Right forelimb (tissue), 1 donor: ENCODE measurements at regions not wholly inside any gene's neighbourhood (a gene's known extent, or its start where the extent isn't known, plus 50 kb on each side); places are given as distances from the start of the nearest gene placed in this dataset.
"Not testable (repeated sequence)": the region's sequence is repeated elsewhere in the genome, so short reads cannot be mapped to it uniquely, and the experiment has no call there.

Experiments used
- DNase-seq: peaks from one replicate; pipeline ENCODE4 v3.0.0-alpha.2; 2018

DNA sequence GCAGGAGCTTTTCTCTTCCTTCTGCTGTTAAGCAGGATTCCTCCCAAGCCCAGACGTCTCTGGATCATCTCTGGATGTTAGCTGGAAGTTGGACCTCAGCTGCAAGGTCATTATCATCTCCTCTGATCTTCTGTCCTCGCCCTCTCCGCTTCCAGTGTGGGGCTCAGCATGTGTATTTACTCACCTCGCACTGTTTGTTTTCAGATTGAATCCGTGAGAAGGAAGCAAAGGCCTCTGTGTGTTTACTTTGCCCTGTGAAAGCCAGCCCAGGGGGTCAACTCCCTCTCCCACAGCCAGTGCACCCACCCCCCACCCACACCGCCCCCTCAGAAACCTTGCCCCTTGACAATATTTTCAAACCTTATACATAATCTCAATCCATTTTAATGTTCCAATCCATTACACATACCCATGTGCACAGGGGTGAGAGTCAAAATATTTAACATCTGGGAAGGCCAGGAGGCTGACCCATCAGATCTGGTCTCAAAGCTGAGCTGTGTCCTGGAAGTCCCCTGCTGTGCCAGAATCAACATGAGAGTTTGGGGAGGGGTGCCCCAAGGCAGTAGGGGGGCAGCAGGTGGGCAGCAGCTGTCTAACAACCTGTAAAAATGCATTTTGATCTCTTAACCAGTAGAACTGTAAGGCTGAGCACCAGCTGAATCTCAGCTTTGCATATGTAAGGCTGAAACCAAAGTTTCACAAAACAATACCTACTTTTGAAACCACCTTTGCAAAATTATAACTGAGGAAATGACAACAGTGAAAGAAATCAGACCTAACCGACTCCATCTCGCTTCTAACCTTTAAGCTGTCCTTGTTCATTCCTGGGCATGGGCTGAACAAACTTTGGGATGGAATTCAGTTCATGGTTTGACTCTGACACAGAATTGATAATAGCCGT lies 157.9 kb downstream of the ZNF664 start:
- DNase-seq: no peak

DNA sequence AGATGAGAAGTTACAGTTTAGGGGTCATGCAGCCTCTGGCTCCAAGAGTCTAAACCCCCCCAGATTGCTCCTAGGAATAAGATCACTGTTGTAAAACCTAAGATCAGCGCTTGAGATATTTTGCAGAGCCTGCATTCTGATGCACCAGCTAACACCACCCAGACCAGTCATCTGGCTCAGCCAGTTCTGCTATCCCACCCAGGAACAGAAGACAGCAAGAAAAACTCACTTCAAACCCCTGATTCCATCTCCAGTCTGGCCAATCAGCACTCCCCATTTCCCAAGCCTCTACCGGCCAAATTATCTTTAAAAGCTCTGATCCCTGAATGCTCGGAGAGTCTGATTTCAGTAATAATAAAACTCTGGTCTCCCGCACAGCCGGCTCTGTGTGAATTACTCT lies 158.6 kb downstream of the ZNF664 start:
- DNase-seq: no peak

GRCh38 chr12:124132530-124132929 lies 159.5 kb downstream of the ZNF664 start:
- no peak for DNase-seq

GRCh38 chr12:124136796-124137195 lies 158.1 kb upstream of the RFLNA start:
- no peak for DNase-seq

GRCh38 chr12:124140944-124141486 lies 153.9 kb upstream of the RFLNA start:
- no peak for DNase-seq

DNA sequence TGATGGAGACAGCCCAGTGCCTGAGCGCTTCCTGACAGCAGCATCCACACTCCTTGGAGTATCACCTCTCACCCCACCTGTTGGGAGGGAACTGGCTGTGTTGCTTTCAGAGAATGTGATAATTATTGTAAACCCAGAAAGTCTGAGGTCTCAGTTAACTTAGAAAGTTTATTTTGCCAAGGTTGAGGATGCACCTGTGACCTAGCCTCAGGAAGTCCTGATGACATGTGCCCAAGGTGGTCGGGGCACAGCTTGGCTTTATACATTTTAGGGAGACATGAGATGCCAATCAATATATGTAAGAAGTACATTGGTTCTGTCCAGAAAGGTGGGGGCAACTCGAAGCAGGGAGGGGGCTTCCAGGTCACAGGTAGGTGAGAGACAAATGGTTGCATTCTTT lies 153.3 kb upstream of the RFLNA start:
- not testable (repeated sequence) for DNase-seq

DNA sequence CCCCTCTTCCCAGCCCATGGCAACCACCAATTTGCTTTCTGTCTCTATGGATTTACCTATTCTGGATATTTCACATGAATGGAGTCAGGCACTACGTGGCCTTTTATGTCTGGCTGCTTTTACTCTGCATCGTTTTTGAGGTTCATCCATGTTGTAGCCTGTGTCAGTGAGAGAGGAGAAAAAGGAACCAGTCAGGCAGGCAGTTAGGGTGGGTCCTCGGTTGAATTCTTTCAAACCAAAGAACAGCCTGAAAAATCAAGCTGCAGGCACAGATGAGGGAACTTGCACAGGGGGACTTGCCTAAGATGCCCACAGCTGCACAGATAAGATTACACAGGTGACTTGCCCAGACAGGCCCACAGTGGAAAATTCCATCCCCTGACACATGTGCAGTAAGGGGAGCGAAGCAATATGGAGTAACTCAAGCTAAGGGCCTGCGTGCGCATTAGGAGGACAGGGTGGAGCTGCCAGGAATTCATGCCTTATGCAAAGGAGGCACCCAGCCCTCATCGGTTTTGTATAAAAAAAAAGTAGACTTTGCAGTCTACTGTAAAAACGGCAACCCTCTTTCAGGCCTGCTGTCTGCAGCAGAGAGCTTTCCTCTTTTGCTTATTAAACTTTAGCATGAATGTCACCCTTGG lies 152.4 kb upstream of the RFLNA start:
- no peak for DNase-seq

GRCh38 chr12:124143726-124144125 lies 151.2 kb upstream of the RFLNA start:
- no peak for DNase-seq

GRCh38 chr12:124144531-124145194 lies 150.2 kb upstream of the RFLNA start:
- DNase-seq: no peak

GRCh38 chr12:124147027-124147426 lies 147.9 kb upstream of the RFLNA start:
- DNase-seq: no peak

DNA sequence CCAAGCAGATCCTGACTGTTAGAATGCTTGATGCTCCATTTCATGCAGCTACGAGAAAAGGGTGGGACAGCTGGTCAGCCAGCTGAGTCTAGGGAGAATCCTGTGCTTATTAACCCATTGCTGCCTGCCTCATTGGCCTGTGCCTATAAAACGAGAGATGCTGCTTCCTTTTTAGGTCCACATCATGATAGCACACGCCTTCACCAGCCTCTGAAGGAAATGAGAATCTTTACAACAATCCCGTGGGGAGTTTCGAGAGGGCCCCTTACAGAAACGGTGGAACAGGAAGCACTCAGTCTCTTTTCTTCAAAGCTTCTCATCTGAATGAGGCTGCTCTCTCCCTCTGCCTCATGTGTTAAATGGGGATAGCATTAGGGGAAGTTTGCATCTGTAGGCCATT lies 147.3 kb upstream of the RFLNA start:
- no peak for DNase-seq

GRCh38 chr12:124148481-124149273 lies 146.2 kb upstream of the RFLNA start:
- DNase-seq: no peak

DNA sequence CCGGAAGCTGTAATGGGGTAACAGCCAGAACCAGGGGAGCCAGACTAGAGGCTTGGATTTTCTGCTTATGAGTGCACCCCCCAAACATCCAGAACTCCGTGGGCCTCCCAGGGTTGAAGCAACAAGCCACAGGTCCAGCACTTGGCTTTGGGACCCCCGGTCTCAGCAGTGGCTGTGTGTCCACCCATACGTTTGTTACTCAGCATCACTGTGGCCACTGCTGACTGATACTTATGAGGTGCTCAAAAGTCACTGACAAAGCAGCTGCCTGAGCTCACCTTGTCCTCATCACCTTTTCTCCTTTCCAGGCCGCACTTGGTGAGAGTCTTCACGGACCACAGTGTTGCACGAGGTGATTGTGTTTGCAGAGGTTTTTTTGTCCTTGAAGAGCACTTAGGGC lies 145.6 kb upstream of the RFLNA start:
- no peak for DNase-seq

GRCh38 chr12:124150168-124150567 lies 144.7 kb upstream of the RFLNA start:
- DNase-seq: no peak

- no peak for DNase-seq
These were observed 143.3 kb upstream of the RFLNA start for GRCh38 chr12:124151583-124151982.

GRCh38 chr12:124152731-124153130 lies 142.2 kb upstream of the RFLNA start:
- peak; percentile 62 for DNase-seq

- no peak for DNase-seq
These were observed 141.5 kb upstream of the RFLNA start for GRCh38 chr12:124153392-124153791.

GRCh38 chr12:124157406-124157805 lies 137.5 kb upstream of the RFLNA start:
- peak; percentile 51 for DNase-seq

- no peak for DNase-seq
These were observed 135.2 kb upstream of the RFLNA start for GRCh38 chr12:124159655-124160054.

- peak; percentile 59 for DNase-seq
These were observed 134.7 kb upstream of the RFLNA start for GRCh38 chr12:124160097-124160756.

GRCh38 chr12:124161402-124161801 lies 133.5 kb upstream of the RFLNA start:
- DNase-seq: not testable (repeated sequence)
